ENCODE measurements at regions not wholly inside any gene's neighbourhood (a gene's known extent, or its start where the extent isn't known, plus 50 kb on each side); places are given as distances from the start of the nearest gene placed in this dataset.

DNA sequence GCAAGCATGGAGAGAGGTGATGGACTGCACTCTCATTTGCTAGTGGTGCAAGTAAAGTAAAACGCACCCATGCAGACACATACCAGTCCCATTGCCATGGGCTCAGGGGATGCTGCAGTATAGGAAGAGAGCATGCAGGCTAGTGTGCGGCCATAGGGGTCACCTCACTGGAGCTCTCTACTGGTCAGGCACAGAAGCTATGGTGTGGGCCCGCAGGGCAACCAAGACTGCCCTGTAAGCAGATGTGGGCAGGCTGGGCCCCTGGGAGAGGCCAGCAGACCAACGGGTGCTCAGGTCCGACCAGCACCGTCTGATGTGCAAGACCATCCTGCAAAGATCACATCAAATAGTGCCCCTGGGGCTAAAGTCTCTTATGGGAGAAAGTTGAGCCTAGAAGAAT is 290.7 kb downstream of the HTR1B start:
- H3K9ac ChIP-seq (ENCODE audit: low read length) = no peak overlapping the region
- no peaks in the 10 kb centered on the region for H3K4me1 ChIP-seq (ENCODE audit: low read length)
- TF ChIP-seq EZH2phosphoT487 (IDR thresholded peaks at IDR 0.05; ENCODE audit: low read depth) = no peak
- TF ChIP-seq, protein P1, sequence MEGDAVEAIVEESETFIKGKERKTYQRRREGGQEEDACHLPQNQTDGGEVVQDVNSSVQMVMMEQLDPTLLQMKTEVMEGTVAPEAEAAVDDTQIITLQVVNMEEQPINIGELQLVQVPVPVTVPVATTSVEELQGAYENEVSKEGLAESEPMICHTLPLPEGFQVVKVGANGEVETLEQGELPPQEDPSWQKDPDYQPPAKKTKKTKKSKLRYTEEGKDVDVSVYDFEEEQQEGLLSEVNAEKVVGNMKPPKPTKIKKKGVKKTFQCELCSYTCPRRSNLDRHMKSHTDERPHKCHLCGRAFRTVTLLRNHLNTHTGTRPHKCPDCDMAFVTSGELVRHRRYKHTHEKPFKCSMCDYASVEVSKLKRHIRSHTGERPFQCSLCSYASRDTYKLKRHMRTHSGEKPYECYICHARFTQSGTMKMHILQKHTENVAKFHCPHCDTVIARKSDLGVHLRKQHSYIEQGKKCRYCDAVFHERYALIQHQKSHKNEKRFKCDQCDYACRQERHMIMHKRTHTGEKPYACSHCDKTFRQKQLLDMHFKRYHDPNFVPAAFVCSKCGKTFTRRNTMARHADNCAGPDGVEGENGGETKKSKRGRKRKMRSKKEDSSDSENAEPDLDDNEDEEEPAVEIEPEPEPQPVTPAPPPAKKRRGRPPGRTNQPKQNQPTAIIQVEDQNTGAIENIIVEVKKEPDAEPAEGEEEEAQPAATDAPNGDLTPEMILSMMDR (IDR thresholded peaks at IDR 0.05; ENCODE audit: low read depth, low read length) = no peak
- no peak overlapping the region for H3K4me3 ChIP-seq (ENCODE audit: low read length)
- no peaks in the 10 kb centered on the region for H3K79me2 ChIP-seq (ENCODE audit: low read length)
- H3K27ac ChIP-seq (ENCODE audit: low read length) = no peak overlapping the region
- H3K36me3 ChIP-seq (replicated peaks; ENCODE audit: low read depth, low read length) = no peaks in the 10 kb centered on the region
- no peaks in the 10 kb centered on the region for H4K20me1 ChIP-seq (ENCODE audit: insufficient read depth, low read length)
- H3K27me3 ChIP-seq (ENCODE audit: low read depth, low read length) = no peaks in the 10 kb centered on the region
- H3K4me2 ChIP-seq (ENCODE audit: low read length) = no peak overlapping the region
- no peak overlapping the region for H2AFZ ChIP-seq (ENCODE audit: low read depth, low read length)
- no peaks in the 10 kb centered on the region for H3K9me3 ChIP-seq (ENCODE audit: insufficient read depth, low read length)

GRCh38 chr6:77159730-77160129 is 303.6 kb downstream of the HTR1B start:
- H3K4me3 ChIP-seq (ENCODE audit: low read length) = no peak overlapping the region
- H3K9me3 ChIP-seq (ENCODE audit: insufficient read depth, low read length) = no peaks in the 10 kb centered on the region
- no peak overlapping the region for H3K4me2 ChIP-seq (ENCODE audit: low read length)
- no peak overlapping the region for H3K27ac ChIP-seq (ENCODE audit: low read length)
- TF ChIP-seq, protein P1 (IDR thresholded peaks at IDR 0.05; ENCODE audit: low read depth, low read length) = no peak
- TF ChIP-seq EZH2phosphoT487 (IDR thresholded peaks at IDR 0.05; ENCODE audit: low read depth) = no peak
- H2AFZ ChIP-seq (ENCODE audit: low read depth, low read length) = no peak overlapping the region
- no peaks in the 10 kb centered on the region for H3K79me2 ChIP-seq (ENCODE audit: low read length)
- no peaks in the 10 kb centered on the region for H3K4me1 ChIP-seq (ENCODE audit: low read length)
- H3K36me3 ChIP-seq (replicated peaks; ENCODE audit: low read depth, low read length) = no peaks in the 10 kb centered on the region
- no peaks in the 10 kb centered on the region for H4K20me1 ChIP-seq (ENCODE audit: insufficient read depth, low read length)
- H3K9ac ChIP-seq (ENCODE audit: low read length) = no peak overlapping the region
- H3K27me3 ChIP-seq (ENCODE audit: low read depth, low read length) = no peaks in the 10 kb centered on the region

GRCh38 chr6:77151241-77151640 is 312.1 kb downstream of the HTR1B start:
- Histone ChIP-seq H3K36me3 (replicated peaks; ENCODE audit: low read depth, low read length) (no peaks in the 10 kb centered on the region), H3K9ac (ENCODE audit: low read length) (no peak overlapping the region), H3K27ac (ENCODE audit: low read length) (no peak overlapping the region), H3K4me1 (ENCODE audit: low read length) (no peaks in the 10 kb centered on the region), H3K4me2 (ENCODE audit: low read length) (no peak overlapping the region), H3K9me3 (ENCODE audit: insufficient read depth, low read length) (no peaks in the 10 kb centered on the region), H3K27me3 (ENCODE audit: low read depth, low read length) (no peaks in the 10 kb centered on the region), H4K20me1 (ENCODE audit: insufficient read depth, low read length) (no peaks in the 10 kb centered on the region), H2AFZ (ENCODE audit: low read depth, low read length) (no peak overlapping the region), H3K79me2 (ENCODE audit: low read length) (no peaks in the 10 kb centered on the region), H3K4me3 (ENCODE audit: low read length) (no peak overlapping the region)
- TF ChIP-seq EZH2phosphoT487 (IDR thresholded peaks at IDR 0.05; ENCODE audit: low read depth) = no peak
- TF ChIP-seq, protein P1 (IDR thresholded peaks at IDR 0.05; ENCODE audit: low read depth, low read length) = no peak

DNA sequence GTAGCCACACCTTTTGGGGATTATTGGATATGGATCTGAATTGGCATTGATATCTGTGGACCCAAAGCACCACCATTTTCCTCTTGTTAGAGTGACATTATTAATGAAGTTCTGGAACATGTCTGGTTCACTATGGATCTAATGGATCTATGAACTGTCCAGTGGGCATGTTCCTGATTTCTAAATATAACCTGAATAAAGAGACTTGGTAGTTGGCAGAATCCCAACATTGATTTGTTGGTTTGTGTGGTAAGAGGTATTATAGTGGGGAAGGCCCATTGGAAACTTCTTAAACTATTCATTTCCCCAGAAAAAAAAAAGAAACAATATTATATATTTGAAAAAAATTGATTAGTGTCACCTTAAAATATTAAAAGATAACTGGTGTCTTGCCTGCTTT is 312.6 kb downstream of the HTR1B start:
- TF ChIP-seq, protein P1 (IDR thresholded peaks at IDR 0.05; ENCODE audit: low read depth, low read length) = no peak
- TF ChIP-seq EZH2phosphoT487 (IDR thresholded peaks at IDR 0.05; ENCODE audit: low read depth) = no peak
- Histone ChIP-seq H3K9me3 (ENCODE audit: insufficient read depth, low read length) (no peaks in the 10 kb centered on the region), H3K4me1 (ENCODE audit: low read length) (no peaks in the 10 kb centered on the region), H4K20me1 (ENCODE audit: insufficient read depth, low read length) (no peaks in the 10 kb centered on the region), H3K27ac (ENCODE audit: low read length) (no peak overlapping the region), H3K9ac (ENCODE audit: low read length) (no peak overlapping the region), H3K36me3 (replicated peaks; ENCODE audit: low read depth, low read length) (no peaks in the 10 kb centered on the region), H3K79me2 (ENCODE audit: low read length) (no peaks in the 10 kb centered on the region), H3K4me3 (ENCODE audit: low read length) (no peak overlapping the region), H3K27me3 (ENCODE audit: low read depth, low read length) (no peaks in the 10 kb centered on the region), H3K4me2 (ENCODE audit: low read length) (no peak overlapping the region), H2AFZ (ENCODE audit: low read depth, low read length) (no peak overlapping the region)

Measured in OCI-LY3 (cell line).